Heart right ventricle (tissue), 16 donors: ENCODE measurements at regions not wholly inside any gene's neighbourhood (a gene's known extent, or its start where the extent isn't known, plus 50 kb on each side); places are given as distances from the start of the nearest gene placed in this dataset.

Source experiments
- ATAC-seq, 8 donors: fragments of 200-7000 bp; cut with Tn5 transposase; one replicate each; pipeline ENCODE4 v1.9.1; 2020; ENCODE audit warnings: mild to moderate bottlenecking in 8 of 8, moderate library complexity in 8 of 8, moderate number of reproducible peaks in 1 of 8
- DNase-seq, 2 donors: peaks; one replicate each; pipeline ENCODE4 v3.0.0-alpha.2; 2020
- H3K27ac ChIP-seq, 10 donors: fragments of 200-600 bp; sonication (generic) in 2 of 10; one replicate each; pipeline versions ENCODE4 v1.5.0 to v1.8.0; 2020 to 2022; ENCODE audit warnings: mild to moderate bottlenecking in 3 of 10
- H3K27me3 ChIP-seq, 7 donors: fragments of 200-600 bp; one replicate each; pipeline ENCODE4 v1.8.0; 2021 to 2022; ENCODE audit warnings: mild to moderate bottlenecking in 2 of 7
- H3K36me3 ChIP-seq, 9 donors: fragments of 200-600 bp; sonication (generic) in 1 of 9; one replicate each; pipeline versions ENCODE4 v1.5.0 to v1.8.0; 2020 to 2022; ENCODE audit warnings: mild to moderate bottlenecking in 2 of 9
- H3K4me1 ChIP-seq, 9 donors: fragments of 200-600 bp; sonication (generic) in 1 of 9; one replicate each; pipeline versions ENCODE4 v1.5.0 to v1.8.0; 2020 to 2022; ENCODE audit warnings: mild to moderate bottlenecking in 4 of 9
- H3K4me3 ChIP-seq, 10 donors: fragments of 200-600 bp; sonication (generic) in 2 of 10; one replicate each; pipeline versions ENCODE4 v1.5.0 to v1.8.0; 2020 to 2022; ENCODE audit warnings: mild to moderate bottlenecking in 7 of 10, moderate library complexity in 2 of 10
- H3K9me3 ChIP-seq, 11 donors: fragments of 200-600 bp in 10 of 11; sonication (generic) in 2 of 11; one replicate each; pipeline versions ENCODE4 v1.5.0 to v1.8.0; 2013 to 2022; ENCODE audit warnings: mild to moderate bottlenecking in 2 of 11, control low read depth in 1 of 11, moderate library complexity in 1 of 11
- CTCF ChIP-seq, 9 donors: fragments of 200-600 bp; sonication (generic) in 2 of 9; IDR thresholded peaks; one replicate each; pipeline versions ENCODE4 v1.5.0 to v1.8.0; 2021 to 2022; ENCODE audit warnings: antibody characterized with exemption in 9 of 9, mild to moderate bottlenecking in 5 of 9, moderate library complexity in 1 of 9
- WGBS, 2 donors: extraction: QIAGEN DNeasy Blood & Tissue Kit; methylation state at CpG; one replicate each; pipeline ENCODE4 v1.1.7; 2013; ENCODE audit warnings: inconsistent platforms in 1 of 2; 5-methylcytosine and 5-hydroxymethylcytosine counted together
- intact Hi-C, 10 donors: fragments of 100-400 bp; cut with DNase I; formaldehyde crosslinking; loops; one replicate each; pipeline versions ENCODE4 v1.11.1 to v1.14.2; 2022
- donor health status: Arrhythmogenic right ventricular cardiomyopathy.
- donor health status: ischemic (EF 13 %, LVEDD 7.1; RV severe dilation, severe dysfunction).
- donor health status: healthy with polysubstance abuse.
- donor health status: DM: no; HTN: yes; CAD: no.
- donor health status: DM: no; HTN: no; CAD: no.
- donor health status: ischemic (EF 25% LVEDD 6.9; RV normal size, moderate dysfunction).
- donor health status: ischemic (EF 25% LVEDD 5.7; RV mildly dilated, moderate dysfunction).
- donor health status: healthy.
- donor health status: DM: yes; HTN: yes; CAD: no.
- donor health status: Ischemic cardiomyopathy.
- donor health status: ischemic (EF 35%, LVEDD 5.7; RV mildly dilated, moderate dysfunction).
- donor health status: nonischemic (EF 11% LVEDD 7.7; RV severe dilation, severe dysfunction).
- donor health status: DM: yes; HTN: yes; CAD: no.
- donor health status: PGD.
- donor health status: ischemic (EF 29% LVEDD 5.4; RV normal size, mild dysfunction).
- donor health status: nonischemic (EF 23%, LVEDD 6.1; RV moderate dilation, normal function).

- H3K9me3 ChIP-seq: peaks cover 0 to 17% (median 0%) of the 10 kb centered on the region in 11 donors
- WGBS, 2 donors: 38 to 49% methylated on average over 3 of the region's 3 CpGs
- no peak overlapping the region for H3K27ac ChIP-seq
- no peaks in the 10 kb centered on the region for H3K4me1 ChIP-seq
- DNase-seq (no peak), ATAC-seq (no peak)
- no peaks in the 10 kb centered on the region for H3K36me3 ChIP-seq
- H3K4me3 ChIP-seq: no peak overlapping the region
- no peaks in the 10 kb centered on the region for H3K27me3 ChIP-seq
- intact Hi-C loops: no loop called here
- no peak for TF ChIP-seq CTCF (IDR thresholded peaks at IDR 0.05)
Measured at GRCh38 chrX:125544031-125544660, 224.5 kb downstream of the TEX13C start.

- WGBS, 2 donors: 44 to 60% methylated on average over 2 of the region's 2 CpGs
- ATAC-seq (no peak), DNase-seq (no peak)
- no peak overlapping the region for H3K4me3 ChIP-seq
- H3K4me1 ChIP-seq: no peaks in the 10 kb centered on the region
- H3K36me3 ChIP-seq: no peaks in the 10 kb centered on the region
- H3K27ac ChIP-seq: no peak overlapping the region
- H3K27me3 ChIP-seq: no peaks in the 10 kb centered on the region
- peaks cover 0 to 17% (median 0%) of the 10 kb centered on the region in 11 donors for H3K9me3 ChIP-seq
- intact Hi-C loops: no loop called here
- no peak for TF ChIP-seq CTCF (IDR thresholded peaks at IDR 0.05)
Measured at GRCh38 chrX:125544856-125545255, 225.2 kb downstream of the TEX13C start.

GRCh38 chrX:125577479-125577878 lies 257.8 kb downstream of the TEX13C start:
- H3K4me1 ChIP-seq: no peaks in the 10 kb centered on the region
- TF ChIP-seq CTCF (IDR thresholded peaks at IDR 0.05): no peak
- no peaks in the 10 kb centered on the region for H3K36me3 ChIP-seq
- intact Hi-C loops: no loop called here
- no peak overlapping the region for H3K4me3 ChIP-seq
- no peak for DNase-seq
- 74 to 78% methylated on average over 1 of the region's 1 CpG for WGBS, 2 donors
- ATAC-seq: no peak
- H3K9me3 ChIP-seq: peaks cover 0 to 2% (median 0%) of the 10 kb centered on the region in 11 donors
- no peaks in the 10 kb centered on the region for H3K27me3 ChIP-seq
- H3K27ac ChIP-seq: no peak overlapping the region

- no peaks in the 10 kb centered on the region for H3K4me1 ChIP-seq
- intact Hi-C loops: no loop called here
- no peak for ATAC-seq
Measured at GRCh38 chrX:125604448-125604847, 284.8 kb downstream of the TEX13C start.

More at GRCh38 chrX:125604448-125604847, 284.8 kb downstream of the TEX13C start:
- no peaks in the 10 kb centered on the region for H3K27me3 ChIP-seq
- DNase-seq: no peak
- no peak overlapping the region for H3K4me3 ChIP-seq
- H3K36me3 ChIP-seq: no peaks in the 10 kb centered on the region
- TF ChIP-seq CTCF (IDR thresholded peaks at IDR 0.05): no peak
- H3K9me3 ChIP-seq: no peaks in the 10 kb centered on the region
- H3K27ac ChIP-seq: no peak overlapping the region
